Fibroblast of the aortic adventitia (primary cell): ENCODE measurements at regions not wholly inside any gene's neighbourhood (a gene's known extent, or its start where the extent isn't known, plus 50 kb on each side); places are given as distances from the start of the nearest gene placed in this dataset.
"Not testable (repeated sequence)": the region's sequence is repeated elsewhere in the genome, so short reads cannot be mapped to it uniquely, and the experiment has no call there.

Experiments used
- DNase-seq: peaks from one replicate; pipeline ENCODE4 v3.0.0-alpha.2; 2010; ENCODE audit warnings: low read depth
- H3K4me3 ChIP-seq: 2 replicates; pipeline ENCODE4 v1.5.1; 2011; ENCODE audit warnings: low read depth, mild to moderate bottlenecking, control low read depth, low read length, moderate library complexity
- TF ChIP-seq, protein P1 (sequence below): IDR thresholded peaks from 2 replicates; pipeline ENCODE4 v1.5.1; 2011; ENCODE audit warnings: mild to moderate bottlenecking, low read length, control low read depth, inconsistent platforms; ENCODE audit not compliant: insufficient read depth

- no peak for DNase-seq
- TF ChIP-seq, protein P1, sequence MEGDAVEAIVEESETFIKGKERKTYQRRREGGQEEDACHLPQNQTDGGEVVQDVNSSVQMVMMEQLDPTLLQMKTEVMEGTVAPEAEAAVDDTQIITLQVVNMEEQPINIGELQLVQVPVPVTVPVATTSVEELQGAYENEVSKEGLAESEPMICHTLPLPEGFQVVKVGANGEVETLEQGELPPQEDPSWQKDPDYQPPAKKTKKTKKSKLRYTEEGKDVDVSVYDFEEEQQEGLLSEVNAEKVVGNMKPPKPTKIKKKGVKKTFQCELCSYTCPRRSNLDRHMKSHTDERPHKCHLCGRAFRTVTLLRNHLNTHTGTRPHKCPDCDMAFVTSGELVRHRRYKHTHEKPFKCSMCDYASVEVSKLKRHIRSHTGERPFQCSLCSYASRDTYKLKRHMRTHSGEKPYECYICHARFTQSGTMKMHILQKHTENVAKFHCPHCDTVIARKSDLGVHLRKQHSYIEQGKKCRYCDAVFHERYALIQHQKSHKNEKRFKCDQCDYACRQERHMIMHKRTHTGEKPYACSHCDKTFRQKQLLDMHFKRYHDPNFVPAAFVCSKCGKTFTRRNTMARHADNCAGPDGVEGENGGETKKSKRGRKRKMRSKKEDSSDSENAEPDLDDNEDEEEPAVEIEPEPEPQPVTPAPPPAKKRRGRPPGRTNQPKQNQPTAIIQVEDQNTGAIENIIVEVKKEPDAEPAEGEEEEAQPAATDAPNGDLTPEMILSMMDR: no peak
- no peak overlapping the region for H3K4me3 ChIP-seq
Observed at GRCh38 chr2:196291426-196291825, 120.0 kb upstream of the STK17B start.

DNA sequence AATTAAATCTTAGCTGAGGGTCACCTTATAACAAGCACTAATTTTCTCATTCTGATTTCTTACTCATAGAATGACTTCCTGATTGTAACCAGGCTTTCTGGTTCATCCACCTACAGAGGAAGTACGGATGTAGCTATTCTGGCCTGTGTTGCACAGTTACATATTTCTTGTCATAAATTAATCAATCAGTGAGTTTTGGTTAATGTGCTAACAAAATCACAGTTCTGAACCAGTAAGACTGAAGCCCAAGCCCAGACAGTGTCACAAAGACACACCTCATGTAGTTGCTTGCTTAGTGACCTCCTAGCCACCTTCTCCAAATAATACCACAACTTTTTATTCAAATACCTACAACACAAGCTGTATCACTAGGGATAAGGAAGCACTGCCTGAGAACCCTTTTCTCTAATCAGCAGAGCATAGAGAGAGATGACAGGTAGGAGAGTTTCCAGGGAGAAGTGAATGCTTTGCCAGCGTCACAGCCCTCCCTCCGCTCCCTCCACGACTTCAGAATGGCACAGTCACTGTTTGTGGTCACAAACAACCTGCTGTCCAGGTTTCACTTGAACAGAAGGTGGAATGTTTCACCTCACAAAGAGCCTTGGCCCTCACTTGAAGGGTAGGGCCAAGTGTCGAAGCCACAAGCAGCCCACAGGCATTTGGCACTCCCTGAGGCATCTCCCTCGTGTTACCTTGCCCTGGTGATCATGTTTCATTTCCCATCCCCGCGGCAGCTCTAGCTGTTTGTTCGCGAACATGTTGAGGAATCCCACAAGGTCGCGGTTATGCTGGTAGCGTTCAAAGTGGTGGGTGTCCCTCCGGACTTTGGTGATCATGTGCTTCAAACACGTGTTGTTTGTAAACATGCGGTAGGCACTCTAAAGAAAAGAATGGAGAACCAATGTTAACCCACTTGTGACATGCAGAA lies 120.8 kb upstream of the STK17B start:
- no peak for DNase-seq
- TF ChIP-seq, protein P1: no peak
- no peak overlapping the region for H3K4me3 ChIP-seq

DNA sequence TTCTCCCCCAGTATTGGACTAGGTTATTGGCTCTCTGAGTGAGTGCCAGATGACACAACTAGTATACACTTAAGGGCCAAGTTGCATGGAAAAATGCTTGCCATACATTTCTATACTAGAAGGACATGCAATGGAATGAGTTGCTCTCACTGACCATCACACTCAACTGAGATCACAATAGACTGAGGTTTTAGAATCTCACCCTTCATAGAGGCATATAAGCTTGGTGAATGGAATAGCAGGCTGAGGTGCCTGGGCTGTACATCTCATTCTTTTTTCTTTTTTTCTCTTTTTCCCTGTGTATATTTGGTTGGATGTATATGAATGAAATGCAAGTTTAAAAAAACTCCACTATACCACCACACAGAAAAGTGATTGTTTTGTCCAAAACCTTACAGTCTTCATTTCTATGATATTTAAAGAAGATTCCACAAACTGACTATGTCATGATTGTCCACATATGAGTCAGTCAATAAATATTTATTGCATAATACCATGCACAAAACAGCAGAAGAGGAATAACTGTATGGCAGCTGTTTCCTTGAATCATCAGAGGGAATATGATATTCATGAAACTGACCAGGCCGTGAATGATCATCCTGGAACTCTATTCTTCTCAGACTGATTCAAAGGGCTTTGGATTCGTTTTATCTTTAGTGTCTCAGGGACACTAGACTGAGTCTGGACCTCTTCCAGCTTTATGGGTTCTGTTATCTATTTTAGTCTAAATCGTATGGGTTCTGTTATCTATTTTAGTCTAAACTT lies 122.6 kb upstream of the STK17B start:
- peak; percentile 92 for DNase-seq
- no peak overlapping the region for H3K4me3 ChIP-seq
- TF ChIP-seq, protein P1: no peak

DNA sequence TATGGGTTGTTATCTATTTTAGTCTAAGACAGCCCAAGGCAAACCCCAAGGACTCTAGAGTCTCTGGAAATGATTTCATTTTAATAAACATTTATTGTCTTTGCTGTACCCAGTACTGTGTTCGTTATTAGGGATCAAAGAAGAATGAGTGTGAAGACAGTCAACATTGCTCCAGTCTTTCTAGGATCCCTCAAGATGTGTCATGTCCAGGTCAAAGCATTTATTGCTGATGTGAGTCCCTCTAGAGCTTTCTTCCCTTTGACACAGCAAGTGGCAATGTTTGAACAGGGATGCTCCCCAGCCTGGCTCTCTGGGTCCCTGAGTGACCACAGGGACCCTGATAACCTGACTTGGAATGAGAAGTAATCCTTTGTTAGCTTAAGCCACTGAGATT lies 123.1 kb upstream of the STK17B start:
- no peak for DNase-seq

GRCh38 chr2:196295005-196295404 lies 123.6 kb upstream of the STK17B start:
- no peak overlapping the region for H3K4me3 ChIP-seq
- TF ChIP-seq, protein P1: no peak
- DNase-seq: no peak

More for the DNA sequence above, 123.1 kb upstream of the STK17B start:
- no peak overlapping the region for H3K4me3 ChIP-seq
- TF ChIP-seq, protein P1: no peak

DNA sequence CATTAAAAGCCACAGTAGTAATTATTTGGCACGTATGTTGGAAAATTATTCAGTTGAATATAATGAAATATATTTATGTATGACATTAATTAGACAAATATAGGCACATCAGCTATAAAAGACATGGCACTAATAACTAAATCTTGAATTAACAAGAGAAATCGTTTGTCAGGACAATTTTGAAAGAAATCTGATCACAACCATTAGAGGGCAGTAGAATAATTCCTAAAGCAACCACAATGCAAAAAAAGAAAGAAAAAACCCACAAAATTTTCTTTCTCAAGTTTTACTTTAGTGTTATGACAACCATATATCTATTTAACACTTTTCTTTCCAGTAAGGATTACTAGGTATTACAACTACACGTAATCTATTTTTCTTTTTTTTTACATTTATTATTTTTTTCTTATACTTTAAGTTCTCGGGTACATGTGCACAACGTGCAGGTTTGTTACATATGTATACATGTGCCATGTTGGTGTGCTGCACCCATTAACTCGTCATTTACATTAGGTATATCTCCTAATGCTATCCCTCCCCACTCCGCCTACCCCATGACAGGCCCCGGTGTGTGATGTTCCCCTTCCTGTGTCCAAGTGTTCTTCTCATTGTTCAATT lies 126.8 kb upstream of the STK17B start:
- TF ChIP-seq, protein P1: peak; percentile 51
- peak; percentile 72 for DNase-seq
- H3K4me3 ChIP-seq: not testable (repeated sequence)
